ENCODE measurements at regions not wholly inside any gene's neighbourhood (a gene's known extent, or its start where the extent isn't known, plus 50 kb on each side); places are given as distances from the start of the nearest gene placed in this dataset.

- H3K4me1 ChIP-seq: no peaks in the 10 kb centered on the region
- DNase-seq: no peak
- TF ChIP-seq CTCF (IDR thresholded peaks at IDR 0.05) (no peak), POLR2A (IDR thresholded peaks at IDR 0.05) (no peak)
- peaks cover 0 to 4% (median 0%) of the 10 kb centered on the region in 9 donors for H3K27me3 ChIP-seq
- WGBS, 4 donors: 64 to 83% (median 73%) methylated on average over 6 of the region's 6 CpGs
- H3K4me3 ChIP-seq: no peak overlapping the region
- no peaks in the 10 kb centered on the region for H3K36me3 ChIP-seq
- ATAC-seq: no peak
- intact Hi-C loops (cut with DNase I): no loop called here
- no peak overlapping the region for H3K27ac ChIP-seq
- H3K9me3 ChIP-seq: peaks cover 0 to 3% (median 0%) of the 10 kb centered on the region in 12 donors
These were observed 92.4 kb upstream of the ZNF800 start for GRCh38 chr7:127484954-127485353.

GRCh38 chr7:127478461-127478860, 86.0 kb upstream of the ZNF800 start:
- H3K36me3 ChIP-seq: no peaks in the 10 kb centered on the region
- 53 to 66% (median 61%) methylated on average over 2 of the region's 2 CpGs for WGBS, 4 donors
- no peak overlapping the region for H3K27ac ChIP-seq
- TF ChIP-seq CTCF (IDR thresholded peaks at IDR 0.05) (no peak), POLR2A (IDR thresholded peaks at IDR 0.05) (no peak)
- DNase-seq (no peak), ATAC-seq (no peak)
- H3K27me3 ChIP-seq: peaks cover 0 to 16% (median 2%) of the 10 kb centered on the region in 9 donors
- no peaks in the 10 kb centered on the region for H3K4me1 ChIP-seq
- no peaks in the 10 kb centered on the region for H3K9me3 ChIP-seq
- no peak overlapping the region for H3K4me3 ChIP-seq
- intact Hi-C loops (cut with DNase I): no loop called here

- 9 to 16% (median 11%) methylated on average over 1 of the region's 1 CpG for WGBS, 4 donors
- H3K9me3 ChIP-seq: no peaks in the 10 kb centered on the region
- no peak for ATAC-seq
These were observed 85.5 kb upstream of the ZNF800 start for GRCh38 chr7:127478024-127478355.

GRCh38 chr7:127477295-127478023, 85.0 kb upstream of the ZNF800 start:
- Histone ChIP-seq H3K36me3 (no peaks in the 10 kb centered on the region), H3K4me3 (no peak overlapping the region), H3K27ac (no peak overlapping the region), H3K27me3 (peaks cover 0 to 16% (median 2%) of the 10 kb centered on the region in 9 donors), H3K9me3 (no peaks in the 10 kb centered on the region), H3K4me1 (no peaks in the 10 kb centered on the region)
- TF ChIP-seq POLR2A (IDR thresholded peaks at IDR 0.05) (no peak), CTCF (IDR thresholded peaks at IDR 0.05) (no peak)
- DNase-seq (no peak), ATAC-seq (no peak)
- WGBS, 4 donors: 42 to 49% (median 48%) methylated on average over 7 of the region's 7 CpGs
- intact Hi-C loops (cut with DNase I): no loop called here

More at GRCh38 chr7:127478024-127478355, 85.5 kb upstream of the ZNF800 start:
- no peaks in the 10 kb centered on the region for H3K36me3 ChIP-seq
- H3K4me3 ChIP-seq: no peak overlapping the region
- TF ChIP-seq POLR2A (IDR thresholded peaks at IDR 0.05) (no peak), CTCF (IDR thresholded peaks at IDR 0.05) (no peak)
- H3K4me1 ChIP-seq: no peaks in the 10 kb centered on the region
- no peak overlapping the region for H3K27ac ChIP-seq
- no peak for DNase-seq
- peaks cover 0 to 16% (median 2%) of the 10 kb centered on the region in 9 donors for H3K27me3 ChIP-seq
- intact Hi-C loops (cut with DNase I): no loop called here
